Activated CD8-positive, alpha-beta memory T cell treated with anti-CD3 and anti-CD28 coated beads for 1 hour (primary cell): ENCODE measurements at regions not wholly inside any gene's neighbourhood (a gene's known extent, or its start where the extent isn't known, plus 50 kb on each side); places are given as distances from the start of the nearest gene placed in this dataset.
"Not testable (repeated sequence)": the region's sequence is repeated elsewhere in the genome, so short reads cannot be mapped to it uniquely, and the experiment has no call there.

Experiments used
- DNase-seq, 2 donors: peaks; one replicate each; pipeline ENCODE4 v3.0.0-alpha.2; 2020; ENCODE audit warnings: low read depth in 1 of 2; ENCODE audit errors: extremely low read depth in 1 of 2

DNA sequence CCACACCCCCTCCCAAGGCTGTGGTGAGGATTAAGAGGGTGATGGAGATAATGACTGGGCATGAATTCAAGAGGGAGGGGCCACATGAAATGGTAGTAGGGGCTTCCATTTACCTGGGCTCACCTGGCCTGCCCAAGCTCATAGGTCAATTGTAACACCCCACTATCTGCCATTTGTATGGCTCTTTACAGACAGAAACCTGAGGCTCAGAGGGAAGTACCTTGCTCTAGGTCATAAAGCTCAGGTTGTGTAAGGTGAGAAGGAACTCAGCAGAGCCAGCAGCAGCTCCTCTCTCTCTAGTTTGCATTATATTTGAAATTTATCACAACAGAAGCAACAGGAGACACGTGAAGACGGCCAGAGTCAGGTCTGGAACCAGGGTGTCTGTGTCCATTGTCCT, 133.4 kb upstream of the ALDH1B1 start:
- no peak for DNase-seq

GRCh38 chr9:38257626-38258215, 134.8 kb upstream of the ALDH1B1 start:
- DNase-seq = no peak

DNA sequence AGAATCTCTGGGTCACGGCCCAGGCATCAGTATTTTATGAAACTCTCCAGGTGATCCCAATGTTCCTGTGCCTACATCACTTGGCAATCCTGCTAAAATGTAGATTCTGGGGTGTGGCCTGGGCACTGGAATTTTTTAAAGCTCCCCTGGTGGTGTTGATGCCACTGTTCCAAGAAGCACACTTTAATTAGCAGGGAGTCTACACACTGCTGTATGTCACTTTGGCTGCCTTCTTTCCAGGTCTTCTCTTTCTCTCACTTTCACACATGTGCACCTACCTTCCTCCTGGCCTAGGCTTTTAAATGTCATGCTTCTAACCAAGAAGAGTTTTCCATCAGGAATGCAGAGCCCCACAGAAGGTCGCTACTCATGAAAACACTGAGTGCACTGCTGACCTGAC, 136.0 kb upstream of the ALDH1B1 start:
- DNase-seq = no peak

- DNase-seq = no peak
Measured at GRCh38 chr9:38255599-38255998, 136.9 kb upstream of the ALDH1B1 start.

- no peak for DNase-seq
Measured at GRCh38 chr9:38254756-38255155, 137.7 kb upstream of the ALDH1B1 start.

DNA sequence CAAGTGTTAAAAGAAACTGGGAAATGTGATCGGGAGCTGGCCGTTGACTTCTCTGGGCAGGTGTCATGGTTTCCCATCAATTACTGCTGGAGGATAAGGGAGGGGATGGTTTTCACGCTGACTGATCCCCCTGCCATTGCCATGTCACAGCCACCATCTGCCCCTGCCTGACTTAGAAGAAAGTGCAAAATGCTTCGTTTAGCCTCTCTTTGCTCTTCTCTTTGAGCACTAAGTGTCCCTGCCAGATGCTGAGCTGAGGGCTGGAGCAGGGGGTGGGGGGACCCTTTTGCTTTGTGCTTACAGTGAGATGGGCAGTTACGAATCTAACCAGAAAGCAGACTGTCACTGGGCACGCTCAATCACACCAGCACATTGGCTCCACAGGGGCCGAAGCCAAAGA, 138.4 kb upstream of the ALDH1B1 start:
- DNase-seq = no peak

DNA sequence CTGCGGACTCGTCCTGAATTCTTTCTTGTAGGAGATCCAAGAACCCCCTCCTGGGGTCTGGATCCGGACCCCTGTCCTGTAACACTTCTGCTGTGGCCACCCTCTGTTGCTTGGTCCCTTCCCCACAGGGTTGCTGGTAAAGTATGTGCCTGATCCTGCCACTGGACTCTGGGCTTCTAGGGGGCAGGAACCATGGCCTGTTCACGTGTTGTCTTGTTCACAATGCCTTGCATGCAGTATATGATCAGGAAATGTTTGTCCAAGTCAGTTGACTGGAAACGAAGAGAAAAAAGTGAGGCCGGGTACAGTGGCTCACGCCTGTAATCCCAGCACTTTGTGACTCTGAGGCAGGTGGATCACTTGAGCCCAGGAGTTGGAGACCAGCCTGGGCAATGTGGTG, 139.3 kb upstream of the ALDH1B1 start:
- DNase-seq = no peak

- no peak for DNase-seq
Measured at GRCh38 chr9:38251036-38251860, 141.3 kb upstream of the ALDH1B1 start.

DNA sequence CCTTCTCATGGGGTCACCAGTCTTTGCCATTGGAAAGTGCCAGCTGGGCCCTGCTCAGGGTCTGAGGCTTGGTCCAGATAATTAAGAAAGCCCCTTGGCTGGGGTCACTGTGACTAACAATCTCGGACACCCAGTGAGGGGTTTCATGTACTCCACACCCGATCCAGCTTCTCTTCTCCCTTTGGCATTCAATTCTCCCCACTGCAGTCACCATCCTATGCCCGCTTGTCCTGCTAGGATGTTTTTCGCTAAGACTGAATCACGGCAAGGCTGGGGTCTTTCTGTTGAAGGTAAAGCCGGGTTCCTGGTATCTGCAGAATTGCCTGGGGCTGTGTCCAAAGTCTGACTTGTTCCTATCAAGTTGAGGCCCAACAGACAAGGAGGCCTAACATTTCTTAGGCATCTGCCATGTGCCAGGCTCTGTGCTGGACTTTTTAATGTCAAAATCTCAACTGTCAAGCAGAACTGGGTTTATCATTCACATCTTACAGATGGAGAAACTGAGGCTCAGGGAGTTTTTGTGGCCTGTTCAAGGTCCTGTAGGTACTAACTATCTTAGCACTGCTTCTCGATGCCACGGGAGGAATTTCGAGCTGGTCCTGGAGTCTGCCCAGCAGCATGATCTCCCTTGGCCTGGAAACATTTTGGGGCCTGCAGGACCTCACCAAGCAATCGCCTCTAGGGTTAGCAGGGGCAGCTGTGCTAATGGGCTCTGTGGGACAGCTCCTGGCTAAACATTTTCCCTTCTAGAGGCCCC, 142.0 kb upstream of the ALDH1B1 start:
- DNase-seq = no peak

DNA sequence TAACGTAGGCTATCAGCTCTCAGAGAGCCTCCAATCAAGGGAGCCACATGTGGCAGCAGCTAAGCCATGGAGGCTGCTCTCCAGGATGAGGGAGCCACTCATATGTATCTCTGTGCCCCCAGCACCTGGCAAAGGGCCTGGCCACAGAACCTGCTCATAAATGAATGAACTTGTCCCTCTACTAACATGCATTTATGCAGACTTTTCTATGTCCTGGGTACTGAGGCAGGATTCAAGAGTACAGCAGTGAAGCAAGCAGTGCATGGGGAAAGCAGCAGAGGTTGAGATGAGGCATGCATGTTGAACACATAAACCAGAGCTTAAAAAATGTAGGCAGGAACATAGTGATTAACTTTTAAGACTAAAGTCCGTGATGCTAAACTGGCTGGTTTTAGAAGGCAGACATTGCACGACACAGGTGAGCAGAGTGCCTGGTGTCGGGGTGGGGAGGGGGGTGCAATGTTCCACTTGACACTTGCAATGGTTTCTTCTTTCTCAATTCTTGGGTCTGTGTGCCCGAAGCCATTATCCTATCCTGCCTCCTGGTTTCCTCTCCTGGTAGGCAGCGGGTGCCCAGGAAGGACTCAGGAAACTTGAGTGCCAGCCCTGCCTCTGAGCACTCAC, 142.8 kb upstream of the ALDH1B1 start:
- DNase-seq = no peak

GRCh38 chr9:38249049-38249448, 143.5 kb upstream of the ALDH1B1 start:
- DNase-seq = no peak

DNA sequence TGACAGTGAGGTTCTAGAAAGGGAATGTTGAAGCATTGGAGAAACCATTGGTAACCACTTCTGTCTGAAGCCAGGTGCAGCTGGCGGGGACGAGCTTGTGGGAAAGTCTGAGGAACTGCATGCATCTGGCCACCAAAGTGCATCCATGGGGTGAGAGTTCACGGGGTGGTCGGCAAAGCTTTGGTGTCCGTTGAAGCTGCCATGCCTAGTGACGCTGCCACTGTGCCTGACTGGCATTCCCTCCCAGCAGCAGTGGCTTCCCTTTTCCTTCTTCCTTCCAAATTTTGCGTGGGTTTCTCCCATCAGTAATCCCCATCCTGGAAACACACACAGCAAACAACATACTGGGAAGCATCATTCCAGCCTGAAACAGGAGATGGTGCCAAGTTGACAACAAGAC, 145.7 kb upstream of the ALDH1B1 start:
- DNase-seq = no peak

DNA sequence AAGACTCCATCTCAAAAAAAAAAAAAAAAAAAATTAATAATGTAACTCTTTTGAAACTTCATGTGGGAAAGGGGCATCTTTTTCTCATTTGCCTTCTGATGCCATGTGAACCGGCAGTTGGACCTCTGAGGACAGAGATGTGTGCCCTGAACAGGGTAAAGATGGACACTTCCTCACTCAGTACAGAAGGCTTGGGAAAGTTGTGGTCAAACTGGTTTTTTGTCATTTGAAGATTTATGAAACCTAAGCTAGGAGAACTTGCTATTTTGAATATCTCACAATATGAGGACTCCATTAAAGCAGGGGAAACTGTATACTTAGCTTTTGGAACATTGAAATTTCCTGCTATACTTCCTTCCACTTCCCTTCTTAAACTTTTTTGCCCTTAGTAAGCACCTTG, 147.5 kb upstream of the ALDH1B1 start:
- no peak for DNase-seq

DNA sequence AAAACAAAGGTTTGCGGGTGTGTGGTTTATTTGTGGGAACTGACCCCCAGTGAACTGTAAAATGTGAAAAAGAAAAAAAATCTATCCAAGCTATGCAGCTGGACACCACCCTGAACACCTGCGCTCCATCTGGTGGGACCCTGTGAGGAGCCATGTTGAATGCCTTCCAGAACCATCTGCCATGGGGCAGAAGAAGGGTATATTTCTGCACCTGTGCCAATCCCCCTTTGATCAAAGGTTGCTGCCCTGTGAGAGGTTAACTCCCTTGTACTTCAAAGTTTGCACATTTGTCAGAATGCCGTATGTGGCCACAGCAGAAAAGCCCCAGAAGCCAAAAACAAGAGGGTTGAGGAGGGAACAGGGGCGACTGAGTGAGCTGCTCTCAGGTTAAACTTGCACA, 148.5 kb upstream of the ALDH1B1 start:
- DNase-seq = no peak

- not testable (repeated sequence) for DNase-seq
Measured at GRCh38 chr9:38242151-38242550, 150.4 kb upstream of the ALDH1B1 start.

- no peak for DNase-seq
Measured at GRCh38 chr9:38240051-38240450, 152.5 kb upstream of the ALDH1B1 start.

GRCh38 chr9:38235244-38235643, 157.3 kb upstream of the ALDH1B1 start:
- DNase-seq = no peak

DNA sequence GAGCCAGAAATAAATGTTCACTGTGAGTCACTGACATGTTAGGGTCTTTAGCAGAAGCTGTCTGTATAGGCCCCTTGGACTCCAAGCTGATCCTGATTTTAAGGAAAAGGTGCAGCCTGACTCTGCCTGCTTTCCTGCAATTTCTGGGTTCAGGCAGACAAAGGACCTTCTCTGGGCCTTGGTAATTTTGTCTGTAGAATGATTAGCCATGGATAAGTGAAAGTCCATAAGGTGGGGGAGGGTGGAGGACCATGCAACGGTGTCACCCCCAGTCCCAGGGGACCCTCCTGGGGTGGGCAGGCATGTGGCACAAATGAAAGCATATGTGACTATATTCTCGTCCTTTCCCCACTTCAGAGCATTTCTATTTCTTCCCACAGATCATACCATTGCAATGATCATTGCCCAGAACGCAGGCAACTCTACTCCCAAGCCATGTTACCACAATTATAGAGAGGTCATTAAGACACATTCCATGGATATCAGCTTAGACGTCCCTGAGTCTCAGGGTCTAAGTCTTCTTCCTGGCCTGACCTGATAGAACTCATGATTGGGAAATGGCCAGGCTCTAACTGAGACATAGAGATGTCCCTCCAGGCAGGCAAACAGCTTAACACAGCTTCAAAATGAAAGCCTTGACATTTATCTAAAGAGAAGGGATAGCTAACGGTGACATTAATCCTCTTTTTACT, 157.9 kb upstream of the ALDH1B1 start:
- DNase-seq = no peak

- no peak for DNase-seq
Measured at GRCh38 chr9:38233796-38234355, 158.6 kb upstream of the ALDH1B1 start.

DNA sequence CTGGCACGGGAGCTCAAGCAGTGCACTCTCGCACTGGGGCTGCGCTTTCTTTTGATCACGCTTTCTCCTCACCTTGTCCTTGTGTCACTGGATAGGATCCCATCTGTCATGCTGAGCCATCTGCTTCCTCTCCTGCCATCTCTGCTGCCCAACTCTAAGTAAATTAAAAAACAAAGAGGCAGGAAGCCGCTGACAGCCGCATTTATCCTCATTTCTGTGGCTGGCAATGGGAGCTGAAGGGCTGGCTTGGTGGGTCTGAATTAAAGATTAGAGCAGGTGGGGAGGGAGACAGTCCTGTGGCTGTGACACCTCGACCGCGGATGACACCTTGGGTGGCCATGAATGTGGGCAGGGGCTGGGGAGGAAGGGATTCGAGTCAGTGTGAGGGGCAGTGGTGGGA, 159.2 kb upstream of the ALDH1B1 start:
- DNase-seq = no peak

DNA sequence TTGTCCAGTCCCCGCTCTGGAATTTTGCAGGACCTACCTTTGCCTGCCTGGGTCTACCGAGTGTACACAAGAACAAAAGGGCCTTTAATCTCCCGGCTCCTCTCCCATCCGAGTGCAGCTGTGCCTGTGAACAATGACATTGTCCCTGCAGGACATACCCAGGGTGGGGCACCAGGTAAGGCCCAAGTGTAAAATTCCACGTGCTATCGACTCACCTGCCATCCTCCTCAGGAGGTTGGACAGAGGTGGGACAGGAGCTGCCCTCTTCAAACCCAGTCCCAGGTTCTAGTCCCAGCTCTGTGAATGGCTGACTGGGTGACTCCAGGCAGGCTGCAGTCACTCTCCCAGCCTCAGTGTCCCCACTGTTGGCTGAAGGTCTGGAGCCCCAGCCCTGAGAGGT, 159.6 kb upstream of the ALDH1B1 start:
- no peak for DNase-seq
